ENCODE measurements at regions not wholly inside any gene's neighbourhood (a gene's known extent, or its start where the extent isn't known, plus 50 kb on each side); places are given as distances from the start of the nearest gene placed in this dataset.

DNA sequence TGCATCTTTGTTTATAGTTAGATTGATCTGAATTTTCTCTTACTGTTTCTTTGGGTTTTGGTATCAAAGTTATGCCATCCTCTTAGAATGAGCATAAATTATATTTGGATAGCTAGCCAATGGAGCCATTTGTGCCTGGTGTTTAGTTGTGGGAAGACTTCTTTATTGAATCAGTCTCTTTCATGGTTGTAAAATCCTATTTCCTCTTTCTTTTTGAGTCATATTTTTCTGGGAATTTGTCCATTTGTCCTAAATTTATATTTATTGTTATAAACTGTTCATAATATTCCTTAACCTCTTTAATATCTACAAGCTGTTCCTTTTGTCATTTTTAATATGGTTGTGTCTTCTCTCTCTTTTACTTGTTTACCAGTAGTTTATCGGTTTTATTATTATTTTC, 462.5 kb downstream of the AEBP2 start (continued):
- TF ChIP-seq, protein P1, sequence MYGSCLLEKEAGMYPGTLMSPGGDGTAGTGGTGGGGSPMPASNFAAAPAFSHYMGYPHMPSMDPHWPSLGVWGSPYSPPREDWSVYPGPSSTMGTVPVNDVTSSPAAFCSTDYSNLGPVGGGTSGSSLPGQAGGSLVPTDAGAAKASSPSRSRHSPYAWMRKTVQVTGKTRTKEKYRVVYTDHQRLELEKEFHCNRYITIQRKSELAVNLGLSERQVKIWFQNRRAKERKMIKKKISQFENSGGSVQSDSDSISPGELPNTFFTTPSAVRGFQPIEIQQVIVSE (CRISPR knock-in tag; IDR thresholded peaks at IDR 0.05; ENCODE audit: borderline replicate concordance): no peak

DNA sequence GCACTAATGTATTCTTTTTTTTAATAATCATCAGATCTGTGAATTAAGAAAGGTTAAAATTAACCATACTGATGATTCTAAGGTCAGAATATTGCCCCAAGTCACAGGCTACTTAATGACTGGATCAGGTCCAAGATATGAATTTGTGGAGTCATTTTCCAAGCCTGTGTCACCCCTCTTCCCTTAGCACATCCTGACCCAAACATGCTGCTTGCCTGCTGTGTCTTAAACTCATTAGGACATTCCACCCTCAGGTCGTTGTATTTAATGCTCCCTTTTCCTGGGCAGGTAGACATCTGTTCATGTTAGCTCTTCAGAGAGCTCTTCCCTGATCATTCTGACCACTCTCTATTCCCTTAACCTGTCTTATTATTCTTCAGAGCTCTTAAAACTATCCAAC, 463.5 kb upstream of the PDE3A start:
- Mint-ChIP-seq H3K27me3 (ENCODE audit: low read depth) (no peaks in the 10 kb centered on the region; the same call in 1 of the 2 replicates), H3K27ac (no peak overlapping the region), H3K4me3 (no peak overlapping the region), H3K9me3 (peaks cover 2% of the 10 kb centered on the region; the same call in 1 of the 2 replicates), H3K4me1 (peaks cover 6% of the 10 kb centered on the region), H3K36me3 (no peaks in the 10 kb centered on the region)
- peak; percentile 47; the same call in 1 of the 2 replicates for ATAC-seq
- DNase-seq (ENCODE audit: low spot score): no peak
- TF ChIP-seq, protein P2, sequence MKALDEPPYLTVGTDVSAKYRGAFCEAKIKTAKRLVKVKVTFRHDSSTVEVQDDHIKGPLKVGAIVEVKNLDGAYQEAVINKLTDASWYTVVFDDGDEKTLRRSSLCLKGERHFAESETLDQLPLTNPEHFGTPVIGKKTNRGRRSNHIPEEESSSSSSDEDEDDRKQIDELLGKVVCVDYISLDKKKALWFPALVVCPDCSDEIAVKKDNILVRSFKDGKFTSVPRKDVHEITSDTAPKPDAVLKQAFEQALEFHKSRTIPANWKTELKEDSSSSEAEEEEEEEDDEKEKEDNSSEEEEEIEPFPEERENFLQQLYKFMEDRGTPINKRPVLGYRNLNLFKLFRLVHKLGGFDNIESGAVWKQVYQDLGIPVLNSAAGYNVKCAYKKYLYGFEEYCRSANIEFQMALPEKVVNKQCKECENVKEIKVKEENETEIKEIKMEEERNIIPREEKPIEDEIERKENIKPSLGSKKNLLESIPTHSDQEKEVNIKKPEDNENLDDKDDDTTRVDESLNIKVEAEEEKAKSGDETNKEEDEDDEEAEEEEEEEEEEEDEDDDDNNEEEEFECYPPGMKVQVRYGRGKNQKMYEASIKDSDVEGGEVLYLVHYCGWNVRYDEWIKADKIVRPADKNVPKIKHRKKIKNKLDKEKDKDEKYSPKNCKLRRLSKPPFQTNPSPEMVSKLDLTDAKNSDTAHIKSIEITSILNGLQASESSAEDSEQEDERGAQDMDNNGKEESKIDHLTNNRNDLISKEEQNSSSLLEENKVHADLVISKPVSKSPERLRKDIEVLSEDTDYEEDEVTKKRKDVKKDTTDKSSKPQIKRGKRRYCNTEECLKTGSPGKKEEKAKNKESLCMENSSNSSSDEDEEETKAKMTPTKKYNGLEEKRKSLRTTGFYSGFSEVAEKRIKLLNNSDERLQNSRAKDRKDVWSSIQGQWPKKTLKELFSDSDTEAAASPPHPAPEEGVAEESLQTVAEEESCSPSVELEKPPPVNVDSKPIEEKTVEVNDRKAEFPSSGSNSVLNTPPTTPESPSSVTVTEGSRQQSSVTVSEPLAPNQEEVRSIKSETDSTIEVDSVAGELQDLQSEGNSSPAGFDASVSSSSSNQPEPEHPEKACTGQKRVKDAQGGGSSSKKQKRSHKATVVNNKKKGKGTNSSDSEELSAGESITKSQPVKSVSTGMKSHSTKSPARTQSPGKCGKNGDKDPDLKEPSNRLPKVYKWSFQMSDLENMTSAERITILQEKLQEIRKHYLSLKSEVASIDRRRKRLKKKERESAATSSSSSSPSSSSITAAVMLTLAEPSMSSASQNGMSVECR (CRISPR knock-in tag; IDR thresholded peaks at IDR 0.05; ENCODE audit: borderline replicate concordance): no peak
- POLR2A ChIA-PET: no interaction called here
- CTCF ChIA-PET: interaction anchor here (1.0 kb wide), 1 partner anchor 12 kb away, joined by 4 read pairs; no protein-coding TSS in a partner anchor

DNA sequence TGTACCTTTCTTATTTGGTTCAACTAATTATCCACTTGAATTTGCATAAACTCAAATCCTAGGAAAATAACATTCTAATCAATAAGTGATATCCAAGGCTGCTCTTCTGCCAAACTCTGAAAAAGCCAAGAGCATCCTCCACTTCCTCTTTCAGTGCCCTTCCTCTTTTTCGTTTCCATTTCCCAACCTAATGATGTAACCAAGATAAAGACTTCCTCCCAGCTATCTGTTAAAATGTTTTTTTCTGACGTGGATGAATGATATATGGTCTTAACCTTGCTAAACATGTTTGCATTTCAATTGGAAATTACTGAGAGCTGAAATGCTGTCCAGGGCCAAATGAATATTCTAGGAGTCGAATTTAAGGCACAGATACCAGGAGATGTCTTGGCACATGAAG, 459.5 kb upstream of the PDE3A start:
- no peaks in the 10 kb centered on the region for H3K36me3 Mint-ChIP-seq
- peaks cover 3% of the 10 kb centered on the region for H3K27me3 Mint-ChIP-seq (ENCODE audit: low read depth)
- DNase-seq (ENCODE audit: low spot score) (no peak), ATAC-seq (no peak)
- no peaks in the 10 kb centered on the region for H3K9me3 Mint-ChIP-seq
- ChIA-PET POLR2A (no interaction called here), CTCF (no interaction called here)
- H3K4me1 Mint-ChIP-seq: peaks cover 14% of the 10 kb centered on the region
- no peak overlapping the region for H3K27ac Mint-ChIP-seq
- H3K4me3 Mint-ChIP-seq: no peak overlapping the region
- TF ChIP-seq ESRRA (CRISPR knock-in tag; IDR thresholded peaks at IDR 0.05; ENCODE audit: borderline replicate concordance) (no peak), NR2C2 (CRISPR knock-in tag; IDR thresholded peaks at IDR 0.05) (no peak), ZNF396 (CRISPR knock-in tag; IDR thresholded peaks at IDR 0.05; ENCODE audit: borderline replicate concordance) (no peak), ELF4 (CRISPR knock-in tag; IDR thresholded peaks at IDR 0.05; ENCODE audit: low read depth) (no peak), CBFB (CRISPR knock-in tag; IDR thresholded peaks at IDR 0.05; ENCODE audit: low read depth) (no peak), MYBL2 (CRISPR knock-in tag; IDR thresholded peaks at IDR 0.05) (no peak)
- TF ChIP-seq, protein P3, sequence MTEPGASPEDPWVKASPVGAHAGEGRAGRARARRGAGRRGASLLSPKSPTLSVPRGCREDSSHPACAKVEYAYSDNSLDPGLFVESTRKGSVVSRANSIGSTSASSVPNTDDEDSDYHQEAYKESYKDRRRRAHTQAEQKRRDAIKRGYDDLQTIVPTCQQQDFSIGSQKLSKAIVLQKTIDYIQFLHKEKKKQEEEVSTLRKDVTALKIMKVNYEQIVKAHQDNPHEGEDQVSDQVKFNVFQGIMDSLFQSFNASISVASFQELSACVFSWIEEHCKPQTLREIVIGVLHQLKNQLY (CRISPR knock-in tag; IDR thresholded peaks at IDR 0.05): no peak
- TF ChIP-seq, protein P4, sequence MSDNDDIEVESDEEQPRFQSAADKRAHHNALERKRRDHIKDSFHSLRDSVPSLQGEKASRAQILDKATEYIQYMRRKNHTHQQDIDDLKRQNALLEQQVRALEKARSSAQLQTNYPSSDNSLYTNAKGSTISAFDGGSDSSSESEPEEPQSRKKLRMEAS (CRISPR knock-in tag; IDR thresholded peaks at IDR 0.05): no peak
- TF ChIP-seq, protein P5, sequence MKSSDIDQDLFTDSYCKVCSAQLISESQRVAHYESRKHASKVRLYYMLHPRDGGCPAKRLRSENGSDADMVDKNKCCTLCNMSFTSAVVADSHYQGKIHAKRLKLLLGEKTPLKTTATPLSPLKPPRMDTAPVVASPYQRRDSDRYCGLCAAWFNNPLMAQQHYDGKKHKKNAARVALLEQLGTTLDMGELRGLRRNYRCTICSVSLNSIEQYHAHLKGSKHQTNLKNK (CRISPR knock-in tag; IDR thresholded peaks at IDR 0.05): no peak
- TF ChIP-seq, protein P6, sequence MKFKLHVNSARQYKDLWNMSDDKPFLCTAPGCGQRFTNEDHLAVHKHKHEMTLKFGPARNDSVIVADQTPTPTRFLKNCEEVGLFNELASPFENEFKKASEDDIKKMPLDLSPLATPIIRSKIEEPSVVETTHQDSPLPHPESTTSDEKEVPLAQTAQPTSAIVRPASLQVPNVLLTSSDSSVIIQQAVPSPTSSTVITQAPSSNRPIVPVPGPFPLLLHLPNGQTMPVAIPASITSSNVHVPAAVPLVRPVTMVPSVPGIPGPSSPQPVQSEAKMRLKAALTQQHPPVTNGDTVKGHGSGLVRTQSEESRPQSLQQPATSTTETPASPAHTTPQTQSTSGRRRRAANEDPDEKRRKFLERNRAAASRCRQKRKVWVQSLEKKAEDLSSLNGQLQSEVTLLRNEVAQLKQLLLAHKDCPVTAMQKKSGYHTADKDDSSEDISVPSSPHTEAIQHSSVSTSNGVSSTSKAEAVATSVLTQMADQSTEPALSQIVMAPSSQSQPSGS (CRISPR knock-in tag; IDR thresholded peaks at IDR 0.05; ENCODE audit: borderline replicate concordance, low read depth): no peak
- TF ChIP-seq, protein P7, sequence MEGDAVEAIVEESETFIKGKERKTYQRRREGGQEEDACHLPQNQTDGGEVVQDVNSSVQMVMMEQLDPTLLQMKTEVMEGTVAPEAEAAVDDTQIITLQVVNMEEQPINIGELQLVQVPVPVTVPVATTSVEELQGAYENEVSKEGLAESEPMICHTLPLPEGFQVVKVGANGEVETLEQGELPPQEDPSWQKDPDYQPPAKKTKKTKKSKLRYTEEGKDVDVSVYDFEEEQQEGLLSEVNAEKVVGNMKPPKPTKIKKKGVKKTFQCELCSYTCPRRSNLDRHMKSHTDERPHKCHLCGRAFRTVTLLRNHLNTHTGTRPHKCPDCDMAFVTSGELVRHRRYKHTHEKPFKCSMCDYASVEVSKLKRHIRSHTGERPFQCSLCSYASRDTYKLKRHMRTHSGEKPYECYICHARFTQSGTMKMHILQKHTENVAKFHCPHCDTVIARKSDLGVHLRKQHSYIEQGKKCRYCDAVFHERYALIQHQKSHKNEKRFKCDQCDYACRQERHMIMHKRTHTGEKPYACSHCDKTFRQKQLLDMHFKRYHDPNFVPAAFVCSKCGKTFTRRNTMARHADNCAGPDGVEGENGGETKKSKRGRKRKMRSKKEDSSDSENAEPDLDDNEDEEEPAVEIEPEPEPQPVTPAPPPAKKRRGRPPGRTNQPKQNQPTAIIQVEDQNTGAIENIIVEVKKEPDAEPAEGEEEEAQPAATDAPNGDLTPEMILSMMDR (IDR thresholded peaks at IDR 0.05): no peak
